ENCODE measurements at regions not wholly inside any gene's neighbourhood (a gene's known extent, or its start where the extent isn't known, plus 50 kb on each side); places are given as distances from the start of the nearest gene placed in this dataset.
"Not testable (repeated sequence)": the region's sequence is repeated elsewhere in the genome, so short reads cannot be mapped to it uniquely, and the experiment has no call there.

GRCh38 chr16:32202585-32202984 is 50.5 kb upstream of the TP53TG3D start:
- not testable (repeated sequence) for H3K27ac ChIP-seq; DNase-seq (ENCODE audit: low read depth, low spot score)

More at GRCh38 chr16:32202585-32202984, 50.5 kb upstream of the TP53TG3D start:
- not testable (repeated sequence) for H3K4me3 ChIP-seq; H3K9me3 ChIP-seq (ENCODE audit: low read depth, low read length); H3K36me3 ChIP-seq (ENCODE audit: insufficient read depth, low read length); H3K9ac ChIP-seq (ENCODE audit: insufficient read length)

All from SK-N-MC (cell line).